H1 (cell line): ENCODE measurements at regions not wholly inside any gene's neighbourhood (a gene's known extent, or its start where the extent isn't known, plus 50 kb on each side); places are given as distances from the start of the nearest gene placed in this dataset.

Experiments used
- ATF2 ChIP-seq: IDR thresholded peaks from 2 replicates; pipeline ENCODE4 v1.6.1; 2012; ENCODE audit warnings: low read length, inconsistent platforms
- CBX8 ChIP-seq: fragments of 300-800, 300-1000 bp; sonication (generic); IDR thresholded peaks from 2 replicates; pipeline ENCODE4 v1.7.1; 2016; ENCODE audit warnings: low read depth, low read length, borderline replicate concordance
- CREB1 ChIP-seq: IDR thresholded peaks from 2 replicates; pipeline ENCODE4 v1.6.1; 2012; ENCODE audit warnings: inconsistent platforms
- EP300 ChIP-seq, 2 experiments: IDR thresholded peaks; 1 replicate in 1 of 2; 2 replicates in 1 of 2; pipeline ENCODE4 v1.6.1; 2011 to 2012; ENCODE audit warnings: low read depth in 2 of 2, low read length in 2 of 2, mild to moderate bottlenecking in 2 of 2, borderline replicate concordance in 1 of 2, inconsistent platforms in 1 of 2, moderate library complexity in 1 of 2
- EZH2 ChIP-seq: fragments of 200-600 bp; sonication (generic); IDR thresholded peaks from 2 replicates; pipeline ENCODE4 v1.7.1; 2012; ENCODE audit warnings: low read depth, mild to moderate bottlenecking, moderate library complexity, low read length, inconsistent platforms; ENCODE audit not compliant: severe bottlenecking
- MAX ChIP-seq: IDR thresholded peaks from 2 replicates; pipeline ENCODE4 v1.6.1; 2012; ENCODE audit warnings: inconsistent platforms
- POLR2AphosphoS5 ChIP-seq: IDR thresholded peaks from 2 replicates; pipeline ENCODE4 v1.6.1; 2011; ENCODE audit warnings: low read depth, low read length
- RAD21 ChIP-seq, 2 experiments: IDR thresholded peaks in 1 of 2; conservative IDR thresholded peaks in 1 of 2; 2 replicates each; pipeline ENCODE4 v1.6.1; 2011; ENCODE audit warnings: low read depth in 2 of 2, low read length in 2 of 2, improper control_type of control experiment in 1 of 2, inconsistent platforms in 1 of 2, mild to moderate bottlenecking in 1 of 2, moderate library complexity in 1 of 2
- SIX5 ChIP-seq: IDR thresholded peaks from 2 replicates; pipeline ENCODE4 v1.6.1; 2011; ENCODE audit warnings: mild to moderate bottlenecking, low read depth, low read length
- USF2 ChIP-seq: IDR thresholded peaks from 2 replicates; pipeline ENCODE4 v1.6.1; 2011; ENCODE audit warnings: low read length, improper control_type of control experiment
- ZNF274 ChIP-seq: IDR thresholded peaks from 2 replicates; pipeline ENCODE4 v1.7.0; 2012; ENCODE audit warnings: low read length, borderline replicate concordance; ENCODE audit errors: extremely low read depth
- TF ChIP-seq, protein P1 (sequence below), 3 experiments: IDR thresholded peaks; 1 replicate in 2 of 3; 2 replicates in 1 of 3; pipeline versions ENCODE4 v1.5.1 to v1.6.1; 2011; ENCODE audit warnings: low read length in 3 of 3, mild to moderate bottlenecking in 3 of 3, inconsistent platforms in 2 of 3, low read depth in 1 of 3, moderate library complexity in 1 of 3; ENCODE audit not compliant: insufficient read depth in 1 of 3; ENCODE audit errors: control extremely low read depth in 1 of 3

DNA sequence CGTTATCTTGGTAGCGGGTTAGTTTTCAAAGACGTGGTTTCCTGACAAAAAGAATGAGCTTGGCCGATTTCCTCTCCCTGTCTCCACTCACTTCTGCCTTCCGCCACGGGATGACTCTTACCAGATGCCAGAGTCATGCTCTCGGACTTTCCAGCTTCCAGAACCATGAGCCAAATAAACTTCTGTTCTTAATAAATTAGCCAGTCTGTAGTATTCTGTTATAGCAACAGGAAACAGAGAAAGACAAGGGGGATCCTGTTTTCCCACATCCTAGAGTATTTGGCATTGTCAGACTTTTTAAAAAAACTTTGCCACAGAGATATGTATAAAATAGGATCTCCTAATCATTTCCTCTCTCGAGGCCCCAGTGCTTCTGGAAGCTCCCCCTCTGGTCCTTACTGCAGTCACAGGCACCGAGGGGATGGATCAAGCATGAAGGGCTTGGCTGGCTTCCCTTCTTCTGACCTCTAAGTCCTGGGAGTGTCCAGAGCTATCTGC, 84.9 kb upstream of the NAA20 start:
- TF ChIP-seq RAD21 (IDR thresholded peaks at IDR 0.05 in 1 of 2, conservative IDR thresholded peaks at IDR 0.05 in 1 of 2; ENCODE audit: low read depth in 2 of 2, low read length in 2 of 2), result no peak
- no peak for TF ChIP-seq MAX
- TF ChIP-seq EP300 (IDR thresholded peaks at IDR 0.05; ENCODE audit: borderline replicate concordance in 1 of 2, low read depth in 2 of 2, low read length in 2 of 2), result no peak
- TF ChIP-seq CREB1, result no peak
- TF ChIP-seq USF2, result no peak
- TF ChIP-seq, protein P1, sequence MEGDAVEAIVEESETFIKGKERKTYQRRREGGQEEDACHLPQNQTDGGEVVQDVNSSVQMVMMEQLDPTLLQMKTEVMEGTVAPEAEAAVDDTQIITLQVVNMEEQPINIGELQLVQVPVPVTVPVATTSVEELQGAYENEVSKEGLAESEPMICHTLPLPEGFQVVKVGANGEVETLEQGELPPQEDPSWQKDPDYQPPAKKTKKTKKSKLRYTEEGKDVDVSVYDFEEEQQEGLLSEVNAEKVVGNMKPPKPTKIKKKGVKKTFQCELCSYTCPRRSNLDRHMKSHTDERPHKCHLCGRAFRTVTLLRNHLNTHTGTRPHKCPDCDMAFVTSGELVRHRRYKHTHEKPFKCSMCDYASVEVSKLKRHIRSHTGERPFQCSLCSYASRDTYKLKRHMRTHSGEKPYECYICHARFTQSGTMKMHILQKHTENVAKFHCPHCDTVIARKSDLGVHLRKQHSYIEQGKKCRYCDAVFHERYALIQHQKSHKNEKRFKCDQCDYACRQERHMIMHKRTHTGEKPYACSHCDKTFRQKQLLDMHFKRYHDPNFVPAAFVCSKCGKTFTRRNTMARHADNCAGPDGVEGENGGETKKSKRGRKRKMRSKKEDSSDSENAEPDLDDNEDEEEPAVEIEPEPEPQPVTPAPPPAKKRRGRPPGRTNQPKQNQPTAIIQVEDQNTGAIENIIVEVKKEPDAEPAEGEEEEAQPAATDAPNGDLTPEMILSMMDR (IDR thresholded peaks at IDR 0.05; ENCODE audit: control extremely low read depth in 1 of 3, insufficient read depth in 1 of 3, low read depth in 1 of 3, low read length in 3 of 3), result no peak
- TF ChIP-seq EZH2, result no peak
- no peak for TF ChIP-seq ZNF274
- TF ChIP-seq ATF2, result no peak
- TF ChIP-seq SIX5, result no peak
- TF ChIP-seq CBX8, result no peak
- no peak for TF ChIP-seq POLR2AphosphoS5
